ENCODE measurements at regions not wholly inside any gene's neighbourhood (a gene's known extent, or its start where the extent isn't known, plus 50 kb on each side); places are given as distances from the start of the nearest gene placed in this dataset.

DNA sequence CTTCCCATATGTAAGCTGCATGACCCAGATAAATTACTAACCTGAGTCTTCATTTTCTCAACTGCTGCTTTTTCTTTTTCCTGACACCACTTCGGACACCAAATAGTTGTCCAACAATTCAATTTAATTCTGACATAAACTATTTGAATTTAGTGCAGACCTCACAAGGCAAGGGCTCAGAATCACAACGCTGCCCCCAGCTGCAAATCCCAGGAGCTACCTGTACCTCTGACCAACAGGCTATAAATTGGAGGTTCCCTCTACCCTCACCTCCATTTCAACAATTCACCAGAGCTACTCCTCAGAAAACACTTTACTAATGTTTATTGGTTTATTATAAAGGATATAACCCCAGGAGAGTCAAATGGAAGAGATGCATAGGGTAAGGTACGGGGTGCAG, 737.6 kb downstream of the NTRK3 start:
- TF ChIP-seq, protein P1, sequence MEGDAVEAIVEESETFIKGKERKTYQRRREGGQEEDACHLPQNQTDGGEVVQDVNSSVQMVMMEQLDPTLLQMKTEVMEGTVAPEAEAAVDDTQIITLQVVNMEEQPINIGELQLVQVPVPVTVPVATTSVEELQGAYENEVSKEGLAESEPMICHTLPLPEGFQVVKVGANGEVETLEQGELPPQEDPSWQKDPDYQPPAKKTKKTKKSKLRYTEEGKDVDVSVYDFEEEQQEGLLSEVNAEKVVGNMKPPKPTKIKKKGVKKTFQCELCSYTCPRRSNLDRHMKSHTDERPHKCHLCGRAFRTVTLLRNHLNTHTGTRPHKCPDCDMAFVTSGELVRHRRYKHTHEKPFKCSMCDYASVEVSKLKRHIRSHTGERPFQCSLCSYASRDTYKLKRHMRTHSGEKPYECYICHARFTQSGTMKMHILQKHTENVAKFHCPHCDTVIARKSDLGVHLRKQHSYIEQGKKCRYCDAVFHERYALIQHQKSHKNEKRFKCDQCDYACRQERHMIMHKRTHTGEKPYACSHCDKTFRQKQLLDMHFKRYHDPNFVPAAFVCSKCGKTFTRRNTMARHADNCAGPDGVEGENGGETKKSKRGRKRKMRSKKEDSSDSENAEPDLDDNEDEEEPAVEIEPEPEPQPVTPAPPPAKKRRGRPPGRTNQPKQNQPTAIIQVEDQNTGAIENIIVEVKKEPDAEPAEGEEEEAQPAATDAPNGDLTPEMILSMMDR (conservative IDR thresholded peaks at IDR 0.05; ENCODE audit: control insufficient read depth, insufficient read depth, low read depth, low read length), result no peak
- no peak for DNase-seq (ENCODE audit: low read depth)

DNA sequence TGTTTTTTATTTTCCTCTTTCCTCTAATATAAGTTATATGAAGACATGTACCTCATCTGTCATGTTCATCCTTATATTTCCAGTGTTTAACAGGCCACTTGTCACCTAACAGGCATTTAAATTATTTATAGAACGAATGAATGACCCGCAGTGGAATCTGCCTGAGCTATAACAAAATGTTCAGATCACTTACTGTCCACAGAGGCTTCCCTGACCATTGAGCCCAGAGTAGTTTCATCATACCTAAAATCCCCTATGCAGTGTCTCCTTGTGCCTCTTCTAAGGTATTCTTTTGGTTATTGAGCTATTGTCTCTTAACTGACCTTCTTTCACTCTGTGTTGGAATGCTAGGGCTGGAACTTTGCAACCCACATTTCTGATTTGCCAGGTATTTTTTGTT, 748.5 kb downstream of the NTRK3 start:
- TF ChIP-seq, protein P1 (conservative IDR thresholded peaks at IDR 0.05; ENCODE audit: control insufficient read depth, insufficient read depth, low read depth, low read length), result no peak
- H3K4me3 ChIP-seq (ENCODE audit: control insufficient read depth, low read depth, low read length), result no peak overlapping the region
- no peak for DNase-seq (ENCODE audit: low read depth)

More for the DNA sequence above, 737.6 kb downstream of the NTRK3 start:
- H3K4me3 ChIP-seq (ENCODE audit: control insufficient read depth, low read depth, low read length), result no peak overlapping the region

DNA sequence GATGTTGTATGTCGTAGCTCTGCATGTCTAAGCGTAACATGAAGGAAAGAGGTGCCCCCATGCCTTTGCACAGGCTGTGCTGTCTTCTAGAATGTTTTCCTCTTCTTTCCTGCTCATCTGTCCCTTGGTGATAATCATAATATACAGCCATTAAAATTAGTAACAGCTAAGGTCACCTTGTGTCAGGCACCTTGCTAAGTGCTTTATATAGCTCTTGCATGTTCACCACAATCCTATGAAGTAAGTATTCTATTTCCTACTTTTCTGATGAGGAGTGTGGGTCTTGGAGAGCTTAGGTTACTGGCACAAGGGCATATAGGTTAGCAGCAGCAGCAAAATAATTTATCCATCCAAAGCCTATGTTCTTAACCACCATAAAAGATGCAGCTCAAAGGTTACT, 754.4 kb downstream of the NTRK3 start:
- no peak for DNase-seq (ENCODE audit: low read depth)
- TF ChIP-seq, protein P1 (conservative IDR thresholded peaks at IDR 0.05; ENCODE audit: control insufficient read depth, insufficient read depth, low read depth, low read length), result no peak
- H3K4me3 ChIP-seq (ENCODE audit: control insufficient read depth, low read depth, low read length), result no peak overlapping the region

DNA sequence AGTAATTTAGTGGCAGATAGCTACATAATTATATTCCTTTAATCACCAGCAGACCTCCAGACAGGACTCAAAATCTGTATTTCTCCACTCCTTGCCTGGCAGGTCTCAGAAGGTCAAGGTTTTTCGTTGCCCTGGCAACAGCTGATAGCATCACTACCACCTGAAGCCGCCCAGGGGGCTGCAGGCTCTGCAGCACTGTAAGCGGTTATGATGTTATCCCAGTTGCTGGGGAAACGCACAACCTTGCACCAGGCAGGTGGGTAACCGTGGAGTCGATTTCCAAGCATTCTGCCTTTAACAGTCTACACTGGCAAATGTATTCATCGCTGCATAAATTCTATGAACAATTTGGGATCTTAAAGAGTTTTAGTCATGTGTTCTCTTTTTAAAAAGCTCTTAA, 756.3 kb downstream of the NTRK3 start:
- DNase-seq (ENCODE audit: low read depth), result no peak

DNA sequence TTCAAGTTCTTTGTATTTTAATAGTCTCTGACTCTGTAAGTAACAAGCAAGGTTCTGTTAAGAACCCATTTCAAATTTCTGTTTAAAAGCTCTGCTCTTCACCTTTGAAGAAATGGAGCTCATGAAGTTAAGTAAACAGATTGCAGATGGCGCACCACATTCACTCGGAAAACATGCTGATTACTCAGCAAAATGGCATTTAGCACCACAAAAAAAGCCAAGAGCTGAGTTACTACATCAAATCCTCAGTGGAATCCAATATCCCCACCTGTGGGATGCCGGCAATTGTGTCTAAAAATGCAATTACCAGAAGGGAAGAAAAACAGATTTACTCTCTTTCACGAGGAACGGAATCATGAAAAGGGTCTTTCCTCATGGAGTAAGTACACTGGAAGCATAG, 758.0 kb downstream of the NTRK3 start:
- no peak for DNase-seq (ENCODE audit: low read depth)
- H3K4me3 ChIP-seq (ENCODE audit: control insufficient read depth, low read depth, low read length), result no peak overlapping the region
- TF ChIP-seq, protein P1 (conservative IDR thresholded peaks at IDR 0.05; ENCODE audit: control insufficient read depth, insufficient read depth, low read depth, low read length), result no peak

More for the DNA sequence above, 756.3 kb downstream of the NTRK3 start:
- TF ChIP-seq, protein P1 (conservative IDR thresholded peaks at IDR 0.05; ENCODE audit: control insufficient read depth, insufficient read depth, low read depth, low read length), result no peak
- H3K4me3 ChIP-seq (ENCODE audit: control insufficient read depth, low read depth, low read length), result no peak overlapping the region

DNA sequence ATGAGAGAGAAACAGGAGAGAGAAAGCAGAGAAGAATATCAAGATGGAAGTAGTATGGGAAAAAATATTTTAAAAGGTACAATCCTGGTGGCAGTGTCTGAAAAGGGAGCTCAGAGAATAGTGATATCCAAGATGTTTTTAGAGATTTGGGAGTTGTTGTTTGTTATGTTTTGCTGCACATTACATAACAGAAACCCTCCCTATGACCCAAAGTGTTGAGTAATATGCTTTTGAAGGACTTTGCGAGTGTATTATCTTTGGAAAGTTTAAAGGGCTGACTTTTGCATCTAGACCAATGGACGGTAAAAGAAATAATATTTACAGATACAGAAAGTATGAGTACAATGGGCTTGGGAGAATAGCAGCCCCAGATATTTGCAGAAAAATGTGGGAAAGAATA, 759.7 kb downstream of the NTRK3 start:
- no peak overlapping the region for H3K4me3 ChIP-seq (ENCODE audit: control insufficient read depth, low read depth, low read length)
- TF ChIP-seq, protein P1 (conservative IDR thresholded peaks at IDR 0.05; ENCODE audit: control insufficient read depth, insufficient read depth, low read depth, low read length), result no peak
- no peak for DNase-seq (ENCODE audit: low read depth)

DNA sequence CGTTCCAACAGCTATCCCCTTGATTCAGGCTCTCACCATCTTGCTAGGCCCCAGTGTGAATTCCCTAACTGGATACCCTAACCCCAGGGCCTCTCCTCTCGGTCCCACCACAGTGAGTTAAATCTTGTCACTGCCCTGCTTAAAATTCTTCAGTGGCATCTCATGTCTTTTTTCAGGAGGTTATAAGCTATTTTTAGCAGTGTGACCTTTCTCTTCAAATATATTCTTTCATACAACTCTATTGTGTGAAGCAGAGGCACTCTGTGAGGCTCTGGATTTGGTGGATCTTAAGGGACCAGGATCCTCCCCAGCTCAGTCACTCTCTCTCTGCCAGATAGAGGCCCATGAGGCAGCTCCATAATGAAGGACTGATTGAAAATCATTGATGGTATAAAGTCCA, 760.4 kb downstream of the NTRK3 start:
- TF ChIP-seq, protein P1 (conservative IDR thresholded peaks at IDR 0.05; ENCODE audit: control insufficient read depth, insufficient read depth, low read depth, low read length), result no peak
- DNase-seq (ENCODE audit: low read depth), result no peak
- H3K4me3 ChIP-seq (ENCODE audit: control insufficient read depth, low read depth, low read length), result no peak overlapping the region
